Gastroesophageal sphincter (tissue), 3 donors: ENCODE measurements at regions not wholly inside any gene's neighbourhood (a gene's known extent, or its start where the extent isn't known, plus 50 kb on each side); places are given as distances from the start of the nearest gene placed in this dataset.

ENCODE experiments used
- POLR2A ChIP-seq, 2 donors: fragments of 450-650 bp; IDR thresholded peaks; one replicate each; pipeline ENCODE4 v1.6.1; 2017; ENCODE audit warnings: antibody characterized with exemption in 2 of 2, mild to moderate bottlenecking in 2 of 2, moderate library complexity in 1 of 2
- TF ChIP-seq, protein P1 (sequence below), 4 experiments: fragments of 200-600 bp in 2 of 4; fragments of 450-650 bp in 2 of 4; sonication (generic) in 1 of 4; IDR thresholded peaks; one replicate each; pipeline ENCODE4 v1.5.1; 2017 to 2019; ENCODE audit warnings: antibody characterized with exemption in 4 of 4, mild to moderate bottlenecking in 2 of 4, moderate library complexity in 2 of 4

DNA sequence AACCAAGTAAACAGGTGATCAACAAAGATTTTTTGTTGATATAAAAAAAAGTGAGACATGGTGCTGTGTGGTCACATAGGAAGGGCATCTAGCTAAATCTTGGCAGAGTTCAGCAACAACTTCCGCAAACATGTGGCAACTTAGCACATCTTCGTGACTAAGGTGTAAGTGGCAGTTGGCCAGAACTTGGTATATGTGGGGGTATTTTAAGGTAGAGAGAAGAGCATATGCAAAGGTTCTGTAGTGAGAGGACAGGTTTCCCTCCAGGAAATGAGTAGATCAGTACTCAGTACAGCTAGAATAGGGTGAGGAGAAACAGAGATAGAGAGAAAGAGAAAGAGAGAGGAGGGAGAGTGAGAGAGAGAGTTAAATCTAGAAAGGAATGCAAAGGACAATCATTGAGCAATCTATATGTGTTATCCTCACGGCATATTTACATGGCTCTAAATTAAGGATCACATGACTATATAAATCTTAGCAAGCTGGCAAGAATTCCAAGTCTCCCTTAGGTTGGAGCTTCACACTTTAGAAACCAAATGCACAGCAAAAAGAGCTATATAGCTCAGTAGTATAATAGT, 227.7 kb upstream of the HMGA2 start:
- TF ChIP-seq, protein P1, sequence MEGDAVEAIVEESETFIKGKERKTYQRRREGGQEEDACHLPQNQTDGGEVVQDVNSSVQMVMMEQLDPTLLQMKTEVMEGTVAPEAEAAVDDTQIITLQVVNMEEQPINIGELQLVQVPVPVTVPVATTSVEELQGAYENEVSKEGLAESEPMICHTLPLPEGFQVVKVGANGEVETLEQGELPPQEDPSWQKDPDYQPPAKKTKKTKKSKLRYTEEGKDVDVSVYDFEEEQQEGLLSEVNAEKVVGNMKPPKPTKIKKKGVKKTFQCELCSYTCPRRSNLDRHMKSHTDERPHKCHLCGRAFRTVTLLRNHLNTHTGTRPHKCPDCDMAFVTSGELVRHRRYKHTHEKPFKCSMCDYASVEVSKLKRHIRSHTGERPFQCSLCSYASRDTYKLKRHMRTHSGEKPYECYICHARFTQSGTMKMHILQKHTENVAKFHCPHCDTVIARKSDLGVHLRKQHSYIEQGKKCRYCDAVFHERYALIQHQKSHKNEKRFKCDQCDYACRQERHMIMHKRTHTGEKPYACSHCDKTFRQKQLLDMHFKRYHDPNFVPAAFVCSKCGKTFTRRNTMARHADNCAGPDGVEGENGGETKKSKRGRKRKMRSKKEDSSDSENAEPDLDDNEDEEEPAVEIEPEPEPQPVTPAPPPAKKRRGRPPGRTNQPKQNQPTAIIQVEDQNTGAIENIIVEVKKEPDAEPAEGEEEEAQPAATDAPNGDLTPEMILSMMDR (IDR thresholded peaks at IDR 0.05), result no peak
- no peak for TF ChIP-seq POLR2A (IDR thresholded peaks at IDR 0.05)
